Thyroid gland (tissue), 4 donors: ENCODE measurements at regions not wholly inside any gene's neighbourhood (a gene's known extent, or its start where the extent isn't known, plus 50 kb on each side); places are given as distances from the start of the nearest gene placed in this dataset.
"Not testable (repeated sequence)": the region's sequence is repeated elsewhere in the genome, so short reads cannot be mapped to it uniquely, and the experiment has no call there.

Experiments used
- DNase-seq, 2 donors: peaks; one replicate each; pipeline ENCODE4 v3.0.0-alpha.2; 2019
- H3K27ac ChIP-seq, 3 donors: fragments of 200-600 bp; sonication (generic); 1 replicate in 2 of 3; 2 replicates in 1 of 3; pipeline ENCODE4 v1.5.1; 2016 to 2019; ENCODE audit warnings: mild to moderate bottlenecking in 1 of 3, moderate library complexity in 1 of 3
- H3K27me3 ChIP-seq: fragments of 200-600 bp; sonication (generic); one replicate; pipeline ENCODE4 v1.5.1; 2019
- H3K36me3 ChIP-seq, 2 donors: fragments of 200-600 bp; sonication (generic); one replicate each; pipeline ENCODE4 v1.5.1; 2016 to 2019
- H3K4me1 ChIP-seq, 2 donors: fragments of 200-600 bp; sonication (generic); one replicate each; pipeline ENCODE4 v1.5.1; 2017 to 2019
- H3K4me3 ChIP-seq, 3 donors: fragments of 200-600 bp; sonication (generic); replicated peaks in 1 of 3; 1 replicate in 2 of 3; 2 replicates in 1 of 3; pipeline ENCODE4 v1.5.1; 2016; ENCODE audit warnings: mild to moderate bottlenecking in 1 of 3
- H3K9me3 ChIP-seq: fragments of 200-600 bp; sonication (generic); one replicate; pipeline ENCODE4 v1.5.1; 2017
- CTCF ChIP-seq, 6 experiments: fragments of 200-600 bp in 3 of 6; fragments of 450-650 bp in 3 of 6; sonication (generic) in 3 of 6; IDR thresholded peaks; one replicate each; pipeline ENCODE4 v1.5.1; 2016 to 2019; ENCODE audit warnings: antibody characterized with exemption in 6 of 6, mild to moderate bottlenecking in 2 of 6, inconsistent platforms in 1 of 6, moderate library complexity in 1 of 6
- POLR2A ChIP-seq, 2 donors: fragments of 450-650 bp; IDR thresholded peaks; one replicate each; pipeline ENCODE4 v1.6.1; 2017; ENCODE audit warnings: antibody characterized with exemption in 2 of 2, mild to moderate bottlenecking in 2 of 2, moderate library complexity in 1 of 2
- WGBS, 2 donors: methylation state at CpG; one replicate each; pipeline ENCODE4 v1.1.5; 2017; 5-methylcytosine and 5-hydroxymethylcytosine counted together
- intact Hi-C: fragments of 100-400 bp; cut with DNase I; formaldehyde crosslinking; loops from one replicate; pipeline ENCODE4 v1.15.1; 2023

- WGBS, 2 donors, result 34 to 37% methylated on average over 4 of the region's 4 CpGs
- intact Hi-C loops, result no loop called here
- H3K4me3 ChIP-seq, result no peak overlapping the region
- no peaks in the 10 kb centered on the region for H3K36me3 ChIP-seq
- TF ChIP-seq POLR2A (IDR thresholded peaks at IDR 0.05), result no peak
- no peak for TF ChIP-seq CTCF (IDR thresholded peaks at IDR 0.05)
- no peak overlapping the region for H3K27ac ChIP-seq
- H3K9me3 ChIP-seq, result no peaks in the 10 kb centered on the region
- H3K27me3 ChIP-seq, result no peaks in the 10 kb centered on the region
- H3K4me1 ChIP-seq, result no peaks in the 10 kb centered on the region
- no peak for DNase-seq
Observed at GRCh38 chr9:38172586-38172985, 103.6 kb upstream of the SHB start.

DNA sequence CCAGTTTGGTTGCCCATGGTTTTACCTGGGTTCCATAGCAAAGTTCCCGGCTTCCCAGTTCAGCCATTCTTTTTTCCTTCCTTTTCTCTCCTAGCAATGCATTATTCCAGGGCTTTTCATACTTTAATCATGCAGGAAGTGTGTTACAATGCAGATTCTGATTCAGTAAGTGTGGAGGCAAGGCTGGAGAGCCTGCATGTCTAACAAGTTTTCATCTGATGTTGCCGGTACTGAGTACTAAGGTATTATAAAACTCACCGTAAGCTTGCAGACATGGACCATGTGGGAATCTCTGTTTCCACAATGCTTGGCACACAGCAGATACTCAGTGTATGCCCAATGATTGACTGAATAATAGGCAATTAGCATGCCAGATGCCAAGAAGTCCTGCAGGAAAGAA lies 102.9 kb upstream of the SHB start:
- no peaks in the 10 kb centered on the region for H3K27me3 ChIP-seq
- H3K36me3 ChIP-seq, result no peaks in the 10 kb centered on the region
- no peak overlapping the region for H3K4me3 ChIP-seq
- WGBS, 2 donors, result 86 to 93% methylated on average over 3 of the region's 3 CpGs
- DNase-seq, result no peak
- no peaks in the 10 kb centered on the region for H3K4me1 ChIP-seq
- intact Hi-C loops, result no loop called here
- no peaks in the 10 kb centered on the region for H3K9me3 ChIP-seq
- no peak overlapping the region for H3K27ac ChIP-seq
- TF ChIP-seq POLR2A (IDR thresholded peaks at IDR 0.05) (no peak), CTCF (IDR thresholded peaks at IDR 0.05) (no peak)

- TF ChIP-seq CTCF (IDR thresholded peaks at IDR 0.05) (no peak), POLR2A (IDR thresholded peaks at IDR 0.05) (no peak)
- intact Hi-C loops, result no loop called here
- H3K36me3 ChIP-seq, result no peaks in the 10 kb centered on the region
- H3K27ac ChIP-seq, result no peak overlapping the region
- H3K4me1 ChIP-seq, result no peaks in the 10 kb centered on the region
- 93 to 95% methylated on average over 5 of the region's 5 CpGs for WGBS, 2 donors
- DNase-seq, result no peak
- no peak overlapping the region for H3K4me3 ChIP-seq
- H3K27me3 ChIP-seq, result no peaks in the 10 kb centered on the region
- H3K9me3 ChIP-seq, result no peaks in the 10 kb centered on the region
Observed at GRCh38 chr9:38171538-38171884, 102.5 kb upstream of the SHB start.

- intact Hi-C loops, H3K4me1 ChIP-seq: not testable (repeated sequence)
Observed at GRCh38 chr9:38170763-38171537, 101.9 kb upstream of the SHB start.

GRCh38 chr9:38170155-38170554 lies 101.1 kb upstream of the SHB start:
- DNase-seq, H3K4me1 ChIP-seq, H3K9me3 ChIP-seq, H3K27me3 ChIP-seq, intact Hi-C loops, H3K36me3 ChIP-seq, H3K4me3 ChIP-seq, H3K27ac ChIP-seq: not testable (repeated sequence)
- 96% methylated on average over 6 of the region's 6 CpGs for WGBS, 2 donors

More at GRCh38 chr9:38170763-38171537, 101.9 kb upstream of the SHB start:
- not testable (repeated sequence) for H3K36me3 ChIP-seq, H3K27ac ChIP-seq, DNase-seq, H3K4me3 ChIP-seq, H3K27me3 ChIP-seq, H3K9me3 ChIP-seq
- 92 to 96% methylated on average over 9 of the region's 9 CpGs for WGBS, 2 donors

DNA sequence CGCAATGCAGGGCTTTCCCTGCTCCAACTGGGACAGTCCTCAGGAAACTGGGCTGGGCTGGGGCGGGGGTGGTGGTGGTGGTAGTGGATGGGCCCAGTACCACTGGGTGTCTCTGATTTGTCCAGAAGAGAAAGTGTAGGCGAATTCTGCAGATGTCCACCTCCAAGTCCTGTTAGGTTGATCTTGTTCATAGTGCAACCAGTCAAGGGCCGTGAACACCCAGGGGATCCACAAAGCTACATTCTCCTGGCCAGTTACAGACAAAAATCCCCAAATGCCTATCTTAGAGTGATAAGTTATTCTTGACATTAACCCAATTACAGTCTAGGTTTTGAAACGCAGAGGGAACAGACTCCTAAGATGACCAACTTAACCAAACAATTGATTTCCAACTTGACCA lies 97.5 kb upstream of the SHB start:
- TF ChIP-seq POLR2A (IDR thresholded peaks at IDR 0.05) (no peak), CTCF (IDR thresholded peaks at IDR 0.05) (no peak)
- DNase-seq, result no peak
- intact Hi-C loops, result no loop called here
- Histone ChIP-seq H3K4me1 (no peaks in the 10 kb centered on the region), H3K36me3 (no peaks in the 10 kb centered on the region), H3K4me3 (no peak overlapping the region), H3K9me3 (no peaks in the 10 kb centered on the region), H3K27ac (no peak overlapping the region), H3K27me3 (no peaks in the 10 kb centered on the region)
- WGBS, 2 donors, result 87 to 88% methylated on average over 5 of the region's 5 CpGs
